ENCODE measurements at regions not wholly inside any gene's neighbourhood (a gene's known extent, or its start where the extent isn't known, plus 50 kb on each side); places are given as distances from the start of the nearest gene placed in this dataset.
"Not testable (repeated sequence)": the region's sequence is repeated elsewhere in the genome, so short reads cannot be mapped to it uniquely, and the experiment has no call there.

GRCh38 chr3:166522017-166522416 is 684.8 kb upstream of the BCHE start:
- no peak for DNase-seq (ENCODE audit: low spot score)

- no peak for DNase-seq (ENCODE audit: low spot score)
Measured at GRCh38 chr3:166519443-166519842, 682.2 kb upstream of the BCHE start.

GRCh38 chr3:166518040-166518439 is 680.8 kb upstream of the BCHE start:
- DNase-seq (ENCODE audit: low spot score) = no peak

- DNase-seq (ENCODE audit: low spot score) = no peak
Measured at GRCh38 chr3:166510382-166510781, 673.2 kb upstream of the BCHE start.

- not testable (repeated sequence) for DNase-seq (ENCODE audit: low spot score)
Measured at GRCh38 chr3:166500420-166500819, 663.2 kb upstream of the BCHE start.

GRCh38 chr3:166499636-166500035 is 662.4 kb upstream of the BCHE start:
- DNase-seq (ENCODE audit: low spot score) = no peak

GRCh38 chr3:166498446-166498845 is 661.2 kb upstream of the BCHE start:
- no peak for DNase-seq (ENCODE audit: low spot score)

GRCh38 chr3:166489826-166490225 is 652.6 kb upstream of the BCHE start:
- DNase-seq (ENCODE audit: low spot score) = no peak

- no peak for DNase-seq (ENCODE audit: low spot score)
Measured at GRCh38 chr3:166488977-166489672, 651.9 kb upstream of the BCHE start.

GRCh38 chr3:166484470-166484869 is 647.2 kb upstream of the BCHE start:
- DNase-seq (ENCODE audit: low spot score) = no peak

GRCh38 chr3:166481340-166481739 is 644.1 kb upstream of the BCHE start:
- DNase-seq (ENCODE audit: low spot score) = no peak

- DNase-seq (ENCODE audit: low spot score) = no peak
Measured at GRCh38 chr3:166478356-166478755, 641.1 kb upstream of the BCHE start.

- no peak for DNase-seq (ENCODE audit: low spot score)
Measured at GRCh38 chr3:166473501-166473900, 636.3 kb upstream of the BCHE start.

GRCh38 chr3:166472015-166472414 is 634.8 kb upstream of the BCHE start:
- DNase-seq (ENCODE audit: low spot score) = no peak

GRCh38 chr3:166471074-166471767 is 634.0 kb upstream of the BCHE start:
- no peak for DNase-seq (ENCODE audit: low spot score)

- no peak for DNase-seq (ENCODE audit: low spot score)
Measured at GRCh38 chr3:166462891-166463470, 625.8 kb upstream of the BCHE start.

- DNase-seq (ENCODE audit: low spot score) = no peak
Measured at GRCh38 chr3:166461626-166462025, 624.4 kb upstream of the BCHE start.

- DNase-seq (ENCODE audit: low spot score) = no peak
Measured at GRCh38 chr3:166457382-166457781, 620.2 kb upstream of the BCHE start.

- no peak for DNase-seq (ENCODE audit: low spot score)
Measured at GRCh38 chr3:166456286-166456685, 619.1 kb upstream of the BCHE start.

GRCh38 chr3:166455744-166456143 is 618.5 kb upstream of the BCHE start:
- DNase-seq (ENCODE audit: low spot score) = no peak

GRCh38 chr3:166453478-166453877 is 616.3 kb upstream of the BCHE start:
- no peak for DNase-seq (ENCODE audit: low spot score)

- no peak for DNase-seq (ENCODE audit: low spot score)
Measured at GRCh38 chr3:166451997-166452396, 614.8 kb upstream of the BCHE start.

GRCh38 chr3:166447513-166447912 is 610.3 kb upstream of the BCHE start:
- DNase-seq (ENCODE audit: low spot score) = no peak
